ENCODE measurements at regions not wholly inside any gene's neighbourhood (a gene's known extent, or its start where the extent isn't known, plus 50 kb on each side); places are given as distances from the start of the nearest gene placed in this dataset.

DNA sequence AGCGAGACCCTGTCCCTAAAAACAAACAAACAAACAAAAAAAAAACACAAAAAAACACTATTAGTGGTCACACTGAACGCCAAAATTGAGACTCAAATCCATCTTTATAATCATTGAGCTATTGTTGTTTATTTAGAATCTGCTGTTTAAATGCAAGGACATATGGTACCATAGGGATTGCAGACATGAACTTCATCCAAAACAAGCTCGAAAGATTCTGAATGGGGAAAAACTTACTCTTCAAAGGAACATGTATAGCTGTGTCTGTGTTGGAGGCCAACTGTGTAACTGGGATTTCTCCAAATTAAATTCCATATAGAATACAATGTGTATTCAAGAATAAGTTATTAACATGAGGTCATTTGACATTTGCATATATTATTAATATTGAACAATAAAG, 74.7 kb upstream of the GPR158 start:
- H3F3A ChIP-seq (replicated peaks; ENCODE audit: low read depth), result no peaks in the 10 kb centered on the region
- no peaks in the 10 kb centered on the region for H3K27me3 ChIP-seq (ENCODE audit: insufficient read depth)
- no peak overlapping the region for H3K27ac ChIP-seq (ENCODE audit: low read depth)
- no peaks in the 10 kb centered on the region for H3K79me2 ChIP-seq (replicated peaks; ENCODE audit: insufficient read depth)
- H3K4me1 ChIP-seq (ENCODE audit: insufficient read depth), result peaks cover 7% of the 10 kb centered on the region
- no peak overlapping the region for H2AFZ ChIP-seq
- H3K4me2 ChIP-seq, result no peak overlapping the region
- H3K4me3 Mint-ChIP-seq, result no peak overlapping the region
- H3K4me1 Mint-ChIP-seq, result peaks cover 27% of the 10 kb centered on the region
- no peaks in the 10 kb centered on the region for H4K20me1 ChIP-seq (replicated peaks; ENCODE audit: insufficient read depth)
- no peaks in the 10 kb centered on the region for H3K9me3 Mint-ChIP-seq
- DNase-seq (ENCODE audit: low spot score), result no peak
- TF ChIP-seq EZH2 (IDR thresholded peaks at IDR 0.05; ENCODE audit: low read depth, unreplicated experiment) (no peak), JUNB (IDR thresholded peaks at IDR 0.05; ENCODE audit: unreplicated experiment) (no peak), ZNF114 (CRISPR knock-in tag; IDR thresholded peaks at IDR 0.05) (no peak), EZH2phosphoT487 (IDR thresholded peaks at IDR 0.05; ENCODE audit: unreplicated experiment) (no peak), STAT1 (IDR thresholded peaks at IDR 0.05; ENCODE audit: unreplicated experiment) (no peak), CREB1 (CRISPR knock-in tag; IDR thresholded peaks at IDR 0.05; ENCODE audit: low read depth) (no peak), POLR2AphosphoS5 (IDR thresholded peaks at IDR 0.05; ENCODE audit: low read depth) (no peak), NANOG (IDR thresholded peaks at IDR 0.05; ENCODE audit: borderline replicate concordance) (no peak), ZNF331 (CRISPR knock-in tag; IDR thresholded peaks at IDR 0.05; ENCODE audit: low read depth) (no peak), ZNF462 (CRISPR knock-in tag; IDR thresholded peaks at IDR 0.05) (no peak)
- TF ChIP-seq, protein P1, sequence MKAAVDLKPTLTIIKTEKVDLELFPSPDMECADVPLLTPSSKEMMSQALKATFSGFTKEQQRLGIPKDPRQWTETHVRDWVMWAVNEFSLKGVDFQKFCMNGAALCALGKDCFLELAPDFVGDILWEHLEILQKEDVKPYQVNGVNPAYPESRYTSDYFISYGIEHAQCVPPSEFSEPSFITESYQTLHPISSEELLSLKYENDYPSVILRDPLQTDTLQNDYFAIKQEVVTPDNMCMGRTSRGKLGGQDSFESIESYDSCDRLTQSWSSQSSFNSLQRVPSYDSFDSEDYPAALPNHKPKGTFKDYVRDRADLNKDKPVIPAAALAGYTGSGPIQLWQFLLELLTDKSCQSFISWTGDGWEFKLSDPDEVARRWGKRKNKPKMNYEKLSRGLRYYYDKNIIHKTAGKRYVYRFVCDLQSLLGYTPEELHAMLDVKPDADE (IDR thresholded peaks at IDR 0.05), result no peak
- TF ChIP-seq, protein P2, sequence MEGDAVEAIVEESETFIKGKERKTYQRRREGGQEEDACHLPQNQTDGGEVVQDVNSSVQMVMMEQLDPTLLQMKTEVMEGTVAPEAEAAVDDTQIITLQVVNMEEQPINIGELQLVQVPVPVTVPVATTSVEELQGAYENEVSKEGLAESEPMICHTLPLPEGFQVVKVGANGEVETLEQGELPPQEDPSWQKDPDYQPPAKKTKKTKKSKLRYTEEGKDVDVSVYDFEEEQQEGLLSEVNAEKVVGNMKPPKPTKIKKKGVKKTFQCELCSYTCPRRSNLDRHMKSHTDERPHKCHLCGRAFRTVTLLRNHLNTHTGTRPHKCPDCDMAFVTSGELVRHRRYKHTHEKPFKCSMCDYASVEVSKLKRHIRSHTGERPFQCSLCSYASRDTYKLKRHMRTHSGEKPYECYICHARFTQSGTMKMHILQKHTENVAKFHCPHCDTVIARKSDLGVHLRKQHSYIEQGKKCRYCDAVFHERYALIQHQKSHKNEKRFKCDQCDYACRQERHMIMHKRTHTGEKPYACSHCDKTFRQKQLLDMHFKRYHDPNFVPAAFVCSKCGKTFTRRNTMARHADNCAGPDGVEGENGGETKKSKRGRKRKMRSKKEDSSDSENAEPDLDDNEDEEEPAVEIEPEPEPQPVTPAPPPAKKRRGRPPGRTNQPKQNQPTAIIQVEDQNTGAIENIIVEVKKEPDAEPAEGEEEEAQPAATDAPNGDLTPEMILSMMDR (conservative IDR thresholded peaks at IDR 0.05; ENCODE audit: low read depth in 2 of 2), result no peak
- no peaks in the 10 kb centered on the region for H3K36me3 ChIP-seq (ENCODE audit: insufficient read depth)
- H3K27me3 Mint-ChIP-seq (ENCODE audit: insufficient read depth, low read depth, poor library complexity), result peaks cover 2% of the 10 kb centered on the region
- H3K9me2 ChIP-seq (ENCODE audit: insufficient read depth), result no peaks in the 10 kb centered on the region
- no peak for ATAC-seq
- H3K4me3 ChIP-seq, result no peak overlapping the region
- H3K36me3 Mint-ChIP-seq (ENCODE audit: low read depth), result no peaks in the 10 kb centered on the region
- H3K27ac Mint-ChIP-seq, result no peak overlapping the region
